RWPE2 (cell line): ENCODE measurements at regions not wholly inside any gene's neighbourhood (a gene's known extent, or its start where the extent isn't known, plus 50 kb on each side); places are given as distances from the start of the nearest gene placed in this dataset.
"Not testable (repeated sequence)": the region's sequence is repeated elsewhere in the genome, so short reads cannot be mapped to it uniquely, and the experiment has no call there.

Experiments used
- ATAC-seq: fragments of 200-7000 bp; cut with Tn5 transposase; 3 replicates; pipeline ENCODE4 v1.9.1; 2021; ENCODE audit warnings: low read depth
- DNase-seq: peaks from one replicate; pipeline ENCODE4 v3.0.0-alpha.2; 2020; ENCODE audit warnings: low spot score
- H3K27ac ChIP-seq: fragments of 450-650 bp; 2 replicates; pipeline ENCODE4 v1.5.1; 2017; ENCODE audit warnings: mild to moderate bottlenecking; ENCODE audit not compliant: poor library complexity, severe bottlenecking
- H3K27me3 ChIP-seq: fragments of 250-450 bp; sonication (Bioruptor Pico); 2 replicates; pipeline ENCODE4 v1.5.1; 2021; ENCODE audit warnings: mild to moderate bottlenecking, moderate library complexity; ENCODE audit not compliant: insufficient read depth, poor library complexity, severe bottlenecking
- H3K36me3 ChIP-seq: fragments of 250-450 bp; sonication (Bioruptor Pico); 2 replicates; pipeline ENCODE4 v1.5.1; 2020; ENCODE audit warnings: low read depth, mild to moderate bottlenecking, moderate library complexity
- H3K4me1 ChIP-seq: fragments of 250-450 bp; sonication (Bioruptor Pico); 2 replicates; pipeline ENCODE4 v1.5.1; 2021; ENCODE audit warnings: mild to moderate bottlenecking, moderate library complexity; ENCODE audit not compliant: insufficient read depth, poor library complexity, severe bottlenecking
- H3K4me3 ChIP-seq: fragments of 250-450 bp; sonication (Bioruptor Pico); 2 replicates; pipeline ENCODE4 v1.5.1; 2021; ENCODE audit warnings: mild to moderate bottlenecking, moderate library complexity; ENCODE audit not compliant: severe bottlenecking
- H3K9me3 ChIP-seq: fragments of 250-450 bp; sonication (Bioruptor Pico); 2 replicates; pipeline ENCODE4 v1.5.1; 2021; ENCODE audit warnings: mild to moderate bottlenecking, moderate library complexity; ENCODE audit not compliant: severe bottlenecking
- TF ChIP-seq, protein P1 (sequence below): fragments of 450-650 bp; IDR thresholded peaks from one replicate; pipeline ENCODE4 v1.5.1; 2017; ENCODE audit warnings: mild to moderate bottlenecking, moderate library complexity; ENCODE audit not compliant: poor library complexity, severe bottlenecking

DNA sequence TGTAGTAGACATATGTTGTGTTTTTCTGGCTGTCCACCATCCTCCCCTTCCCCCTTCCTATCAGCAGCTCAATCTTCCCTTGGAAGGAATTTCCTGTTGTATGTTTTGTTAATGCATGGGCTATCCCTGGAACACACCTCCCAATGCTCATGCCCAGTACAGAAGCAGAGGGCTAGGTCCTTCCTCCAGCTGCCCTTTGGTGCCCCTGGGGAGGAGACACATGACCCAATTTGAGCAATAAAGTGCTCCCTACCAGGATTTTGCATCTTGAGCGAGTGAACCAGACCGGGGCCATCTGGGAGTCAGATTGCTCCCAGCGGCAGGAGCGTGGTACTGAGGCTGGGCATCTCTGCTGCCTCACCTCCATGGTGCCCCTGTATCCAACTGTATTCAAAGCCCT is 141.5 kb upstream of the MED13 start:
- Histone ChIP-seq H3K36me3 (no peaks in the 10 kb centered on the region), H3K27me3 (no peaks in the 10 kb centered on the region), H3K9me3 (no peaks in the 10 kb centered on the region), H3K4me3 (no peak overlapping the region), H3K4me1 (no peaks in the 10 kb centered on the region), H3K27ac (no peak overlapping the region)
- TF ChIP-seq, protein P1, sequence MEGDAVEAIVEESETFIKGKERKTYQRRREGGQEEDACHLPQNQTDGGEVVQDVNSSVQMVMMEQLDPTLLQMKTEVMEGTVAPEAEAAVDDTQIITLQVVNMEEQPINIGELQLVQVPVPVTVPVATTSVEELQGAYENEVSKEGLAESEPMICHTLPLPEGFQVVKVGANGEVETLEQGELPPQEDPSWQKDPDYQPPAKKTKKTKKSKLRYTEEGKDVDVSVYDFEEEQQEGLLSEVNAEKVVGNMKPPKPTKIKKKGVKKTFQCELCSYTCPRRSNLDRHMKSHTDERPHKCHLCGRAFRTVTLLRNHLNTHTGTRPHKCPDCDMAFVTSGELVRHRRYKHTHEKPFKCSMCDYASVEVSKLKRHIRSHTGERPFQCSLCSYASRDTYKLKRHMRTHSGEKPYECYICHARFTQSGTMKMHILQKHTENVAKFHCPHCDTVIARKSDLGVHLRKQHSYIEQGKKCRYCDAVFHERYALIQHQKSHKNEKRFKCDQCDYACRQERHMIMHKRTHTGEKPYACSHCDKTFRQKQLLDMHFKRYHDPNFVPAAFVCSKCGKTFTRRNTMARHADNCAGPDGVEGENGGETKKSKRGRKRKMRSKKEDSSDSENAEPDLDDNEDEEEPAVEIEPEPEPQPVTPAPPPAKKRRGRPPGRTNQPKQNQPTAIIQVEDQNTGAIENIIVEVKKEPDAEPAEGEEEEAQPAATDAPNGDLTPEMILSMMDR, result no peak
- DNase-seq (no peak), ATAC-seq (no peak)

DNA sequence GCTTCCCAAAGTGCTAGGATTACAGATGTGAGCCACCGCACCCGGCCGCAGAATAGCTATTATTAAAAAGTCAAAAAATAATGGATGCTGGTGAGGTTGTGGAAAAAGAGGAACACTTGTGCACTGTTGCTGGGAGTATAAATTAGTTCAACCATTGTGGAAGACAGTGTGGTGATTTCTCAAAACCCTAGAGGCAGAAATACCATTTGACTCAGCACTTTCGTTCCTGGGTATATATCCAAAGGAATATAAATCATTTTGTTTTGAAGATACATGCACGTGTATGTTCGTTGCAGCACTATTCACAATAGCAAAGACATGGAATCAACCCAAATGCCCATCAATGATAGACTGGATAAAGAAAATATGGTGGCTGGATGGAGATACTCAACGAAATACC is 132.1 kb upstream of the MED13 start:
- not testable (repeated sequence) for DNase-seq, H3K4me3 ChIP-seq, ATAC-seq, H3K9me3 ChIP-seq, H3K27ac ChIP-seq, H3K36me3 ChIP-seq, H3K4me1 ChIP-seq, H3K27me3 ChIP-seq

DNA sequence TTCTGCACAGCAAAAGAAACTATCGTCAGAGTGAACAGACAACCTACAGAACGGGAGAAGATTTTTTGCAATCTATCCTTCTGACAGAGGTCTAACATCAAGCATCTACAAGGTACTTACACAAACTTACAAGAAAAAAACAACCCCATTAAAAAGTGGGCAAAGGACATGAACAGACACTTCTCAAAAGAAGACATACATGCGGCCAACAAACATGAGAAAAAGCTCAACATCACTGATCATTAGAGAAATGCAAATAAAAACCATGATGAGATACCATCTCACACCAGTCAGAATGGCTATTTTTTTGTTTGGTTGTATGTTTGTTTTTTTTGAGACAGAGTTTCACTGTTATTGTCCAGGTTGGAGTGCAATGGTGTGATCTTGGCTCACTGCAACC is 131.5 kb upstream of the MED13 start:
- DNase-seq, H3K27me3 ChIP-seq, H3K4me3 ChIP-seq, H3K27ac ChIP-seq, H3K36me3 ChIP-seq, ATAC-seq, H3K4me1 ChIP-seq, H3K9me3 ChIP-seq: not testable (repeated sequence)

DNA sequence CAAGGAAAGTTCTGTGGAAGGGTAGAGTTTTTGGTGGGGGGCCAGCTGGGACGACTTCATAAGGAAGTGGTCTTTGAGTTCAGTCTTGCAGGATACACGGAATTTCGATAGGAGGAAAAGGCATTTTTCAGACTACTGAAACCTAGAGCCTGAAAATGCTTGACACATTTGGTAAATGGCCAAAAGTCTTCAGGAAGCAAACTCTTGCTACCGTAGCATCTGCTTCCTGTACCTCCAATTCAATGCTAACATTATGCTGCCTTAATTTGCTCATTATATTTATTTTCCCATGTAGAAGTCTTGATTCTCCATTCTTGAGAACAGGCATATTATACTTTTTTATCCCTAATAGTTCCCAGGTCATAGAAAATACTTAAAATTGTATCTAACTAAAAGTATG is 129.3 kb upstream of the MED13 start:
- no peak overlapping the region for H3K27ac ChIP-seq
- no peak for ATAC-seq

DNA sequence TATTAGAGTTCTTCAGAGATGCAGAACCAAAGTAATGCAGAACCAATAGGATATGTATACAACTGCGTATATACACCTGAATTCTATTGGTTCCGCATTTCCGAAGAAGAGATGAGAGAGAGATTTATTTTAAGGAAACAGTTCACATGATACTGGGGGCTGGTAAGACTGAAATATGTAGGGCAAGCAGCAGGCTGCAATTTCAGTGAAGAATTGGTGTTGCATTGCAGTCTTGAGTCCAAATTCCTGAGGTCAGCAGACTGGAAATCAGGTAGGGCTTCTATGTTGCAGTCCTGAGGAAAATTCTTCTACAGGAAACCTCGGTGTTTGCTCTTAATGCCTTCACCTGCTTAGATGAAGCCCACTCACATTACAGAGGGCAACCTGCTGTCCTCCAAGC is 128.2 kb upstream of the MED13 start:
- Histone ChIP-seq H3K27ac (no peak overlapping the region), H3K36me3 (no peaks in the 10 kb centered on the region), H3K4me1 (no peaks in the 10 kb centered on the region), H3K9me3 (no peaks in the 10 kb centered on the region), H3K27me3 (no peaks in the 10 kb centered on the region), H3K4me3 (no peak overlapping the region)
- DNase-seq, result no peak
- TF ChIP-seq, protein P1, result no peak
- no peak for ATAC-seq

More for the DNA sequence above, 129.3 kb upstream of the MED13 start:
- Histone ChIP-seq H3K4me1 (no peaks in the 10 kb centered on the region), H3K27me3 (no peaks in the 10 kb centered on the region), H3K9me3 (no peaks in the 10 kb centered on the region), H3K4me3 (no peak overlapping the region), H3K36me3 (no peaks in the 10 kb centered on the region)
- TF ChIP-seq, protein P1, result no peak
- DNase-seq, result no peak

DNA sequence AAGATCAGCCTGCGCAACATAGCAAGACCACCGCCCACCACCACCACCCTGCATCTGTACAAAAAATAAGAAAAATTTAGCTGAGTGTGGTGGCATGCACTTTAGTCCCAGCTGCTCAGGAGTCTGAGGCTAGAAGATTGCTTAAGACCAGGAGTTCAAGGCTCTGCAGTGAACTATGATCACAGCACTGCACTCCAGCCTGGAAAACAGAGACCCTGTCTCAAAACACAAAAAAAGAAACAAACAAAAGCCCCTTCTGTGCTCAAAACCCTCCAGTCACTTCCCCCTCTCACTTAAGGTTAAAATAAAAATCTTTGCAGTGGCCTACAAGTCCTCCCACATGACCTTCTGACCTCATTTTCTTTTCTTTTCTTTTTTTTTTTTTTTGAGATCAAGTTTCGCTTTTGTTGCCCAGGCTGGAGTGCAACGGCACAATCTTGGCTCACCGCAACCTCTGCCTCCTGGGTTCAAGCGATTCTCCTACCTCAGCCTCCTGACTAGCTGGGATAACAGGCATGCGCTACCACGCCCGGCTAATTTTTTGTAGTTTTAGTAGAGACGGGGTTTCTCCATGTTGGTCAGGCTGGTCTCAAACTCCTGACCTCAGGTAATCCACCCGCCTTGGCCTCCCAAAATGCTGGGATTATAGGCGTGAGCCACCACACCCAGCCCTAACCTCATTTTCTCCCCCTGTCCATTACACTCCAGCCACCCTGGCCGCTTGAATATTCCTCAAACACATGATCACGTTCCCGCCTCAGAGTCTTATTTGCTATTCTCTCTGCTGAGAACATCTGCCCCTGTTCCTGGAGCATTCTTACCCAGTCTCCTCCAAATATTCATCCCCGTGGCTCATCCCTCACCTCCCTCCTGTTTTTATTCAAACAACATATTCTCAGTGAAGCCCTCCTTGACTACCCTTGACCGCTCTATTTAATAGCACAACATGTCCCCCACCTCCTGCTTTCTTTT is 126.6 kb upstream of the MED13 start:
- TF ChIP-seq, protein P1, result no peak
- DNase-seq (no peak), ATAC-seq (no peak)
- Histone ChIP-seq H3K4me1 (no peaks in the 10 kb centered on the region), H3K27me3 (no peaks in the 10 kb centered on the region), H3K4me3 (no peak overlapping the region), H3K27ac (no peak overlapping the region), H3K36me3 (no peaks in the 10 kb centered on the region), H3K9me3 (no peaks in the 10 kb centered on the region)
